ENCODE measurements at regions not wholly inside any gene's neighbourhood (a gene's known extent, or its start where the extent isn't known, plus 50 kb on each side); places are given as distances from the start of the nearest gene placed in this dataset.

DNA sequence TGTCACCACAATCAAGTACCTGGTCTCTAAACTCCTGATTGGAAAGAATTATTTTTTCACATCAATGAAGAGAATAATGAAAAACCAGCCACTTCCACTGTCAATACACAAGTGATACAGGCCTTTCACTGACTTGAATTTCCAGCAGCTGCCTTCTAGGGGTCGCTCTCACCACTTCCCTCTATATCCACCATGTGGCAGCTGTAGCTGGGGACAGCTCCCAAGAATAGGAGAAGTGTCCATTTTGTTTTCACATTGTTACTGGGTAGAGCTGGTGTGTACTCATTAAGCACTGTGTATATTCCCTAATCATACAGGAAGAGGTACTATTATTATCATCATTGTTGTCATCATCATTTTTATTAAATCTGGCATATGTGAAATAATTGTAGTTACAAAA, 438.4 kb upstream of the SPTLC3 start:
- H3K27me3 Mint-ChIP-seq (ENCODE audit: low read depth, unreplicated experiment) = no peaks in the 10 kb centered on the region

DNA sequence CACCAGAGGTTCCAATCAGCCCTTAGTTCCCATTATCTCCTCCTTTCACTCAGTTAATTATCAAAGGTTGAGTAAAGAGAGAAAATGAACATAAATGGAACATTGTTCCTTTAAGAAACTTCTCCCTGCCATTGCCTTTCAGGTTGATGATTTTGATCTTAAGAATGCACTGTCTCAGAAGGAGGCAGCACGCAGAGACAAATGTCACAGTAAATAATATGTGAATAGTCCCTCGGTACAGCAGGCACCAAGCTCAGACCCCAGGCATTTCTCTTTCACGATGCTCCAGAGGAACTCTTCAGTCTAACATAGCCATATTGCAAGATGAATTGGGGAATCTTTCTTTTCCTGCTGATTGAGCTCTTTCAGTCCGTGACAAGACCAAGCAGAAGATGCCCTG, 435.3 kb upstream of the SPTLC3 start:
- H4K20me1 ChIP-seq (ENCODE audit: insufficient read depth, low read length) = no peaks in the 10 kb centered on the region
- H3K27me3 Mint-ChIP-seq (ENCODE audit: low read depth, unreplicated experiment) = no peaks in the 10 kb centered on the region
- no peaks in the 10 kb centered on the region for H3K9me3 Mint-ChIP-seq (ENCODE audit: unreplicated experiment)
- no peak for DNase-seq (ENCODE audit: low read depth)
- no peak for TF ChIP-seq EZH2 (IDR thresholded peaks at IDR 0.05; ENCODE audit: insufficient read depth, low read length)
- TF ChIP-seq CTCF (IDR thresholded peaks at IDR 0.05; ENCODE audit: insufficient read depth, low read depth, low read length) = no peak
- H3K4me1 Mint-ChIP-seq (ENCODE audit: low read depth, unreplicated experiment) = peaks cover 21% of the 10 kb centered on the region
- no peak overlapping the region for H3K4me2 ChIP-seq (ENCODE audit: low read length)
- no peak overlapping the region for H3K4me3 Mint-ChIP-seq (ENCODE audit: unreplicated experiment)
- H2AFZ ChIP-seq (ENCODE audit: low read depth, low read length) = no peak overlapping the region
- no peaks in the 10 kb centered on the region for H3K36me3 ChIP-seq (ENCODE audit: insufficient read depth, low read length)
- no peaks in the 10 kb centered on the region for H3K79me2 ChIP-seq (ENCODE audit: insufficient read depth, low read length)
- no peak overlapping the region for H3K27ac Mint-ChIP-seq (ENCODE audit: unreplicated experiment)
- no peaks in the 10 kb centered on the region for H3K9me3 ChIP-seq (ENCODE audit: insufficient read depth, low read depth, low read length)
- no peak overlapping the region for H3K9ac ChIP-seq (ENCODE audit: low read length)
- no peaks in the 10 kb centered on the region for H3K27me3 ChIP-seq (ENCODE audit: insufficient read depth, low read length)
- H3K36me3 Mint-ChIP-seq (ENCODE audit: low read depth, unreplicated experiment) = no peaks in the 10 kb centered on the region
- no peak for FAIRE-seq
- no peaks in the 10 kb centered on the region for H3K4me1 ChIP-seq (ENCODE audit: insufficient read depth, low read length)
- no peak overlapping the region for H3K27ac ChIP-seq (ENCODE audit: low read depth, low read length)
- H3K4me3 ChIP-seq (ENCODE audit: insufficient read depth, low read depth, low read length) = no peak overlapping the region

More for the DNA sequence above, 438.4 kb upstream of the SPTLC3 start:
- no peaks in the 10 kb centered on the region for H4K20me1 ChIP-seq (ENCODE audit: insufficient read depth, low read length)
- no peaks in the 10 kb centered on the region for H3K36me3 ChIP-seq (ENCODE audit: insufficient read depth, low read length)
- no peaks in the 10 kb centered on the region for H3K9me3 ChIP-seq (ENCODE audit: insufficient read depth, low read depth, low read length)
- H3K4me2 ChIP-seq (ENCODE audit: low read length) = no peak overlapping the region
- H3K27me3 ChIP-seq (ENCODE audit: insufficient read depth, low read length) = no peaks in the 10 kb centered on the region
- no peaks in the 10 kb centered on the region for H3K79me2 ChIP-seq (ENCODE audit: insufficient read depth, low read length)
- H3K4me1 ChIP-seq (ENCODE audit: insufficient read depth, low read length) = no peaks in the 10 kb centered on the region
- Mint-ChIP-seq H3K36me3 (ENCODE audit: low read depth, unreplicated experiment) (no peaks in the 10 kb centered on the region), H3K4me3 (ENCODE audit: unreplicated experiment) (no peak overlapping the region), H3K4me1 (ENCODE audit: low read depth, unreplicated experiment) (peaks cover 14% of the 10 kb centered on the region), H3K27ac (ENCODE audit: unreplicated experiment) (no peak overlapping the region), H3K9me3 (ENCODE audit: unreplicated experiment) (no peaks in the 10 kb centered on the region)
- DNase-seq (ENCODE audit: low read depth) = no peak
- H3K27ac ChIP-seq (ENCODE audit: low read depth, low read length) = no peak overlapping the region
- TF ChIP-seq CTCF (IDR thresholded peaks at IDR 0.05; ENCODE audit: insufficient read depth, low read depth, low read length) = peak; percentile 7
- no peak for TF ChIP-seq EZH2 (IDR thresholded peaks at IDR 0.05; ENCODE audit: insufficient read depth, low read length)
- no peak overlapping the region for H3K4me3 ChIP-seq (ENCODE audit: insufficient read depth, low read depth, low read length)
- FAIRE-seq = no peak
- no peak overlapping the region for H3K9ac ChIP-seq (ENCODE audit: low read length)
- no peak overlapping the region for H2AFZ ChIP-seq (ENCODE audit: low read depth, low read length)

DNA sequence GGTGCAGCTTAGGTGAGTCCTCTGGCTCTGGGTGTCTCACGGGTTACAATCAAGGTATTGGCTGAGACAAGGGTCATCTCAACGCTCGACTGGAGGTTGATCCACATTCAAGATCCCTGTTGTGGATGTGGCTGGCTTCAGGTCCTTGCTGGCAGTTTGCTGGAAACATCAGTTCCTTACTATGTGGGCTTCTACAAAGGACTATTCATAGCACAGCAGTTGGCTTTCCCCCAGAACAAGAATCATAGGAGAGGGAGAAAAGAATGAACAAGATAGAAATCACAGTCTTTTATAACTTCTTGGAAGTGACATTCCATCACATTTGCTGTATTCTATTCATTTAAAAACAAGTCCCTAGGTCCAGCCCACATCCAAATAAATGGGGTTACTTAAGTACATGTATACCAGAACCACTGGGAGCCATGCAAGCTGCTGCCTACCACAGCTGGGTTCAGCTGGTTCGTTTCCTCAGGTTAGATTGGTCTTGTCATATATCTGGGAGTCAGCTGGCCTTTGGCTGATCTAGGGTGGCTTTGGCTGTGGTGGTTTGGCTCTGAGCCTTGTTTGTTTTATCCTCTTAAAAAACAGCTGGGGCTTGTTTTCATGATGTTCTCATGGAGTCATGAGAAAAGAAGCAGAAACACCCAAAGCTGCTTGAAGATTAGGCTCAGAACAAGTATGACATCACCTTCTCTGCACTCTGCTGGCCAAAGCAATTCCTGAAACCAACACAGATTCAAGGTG, 433.2 kb upstream of the SPTLC3 start:
- Mint-ChIP-seq H3K4me1 (ENCODE audit: low read depth, unreplicated experiment) (peaks cover 21% of the 10 kb centered on the region), H3K27me3 (ENCODE audit: low read depth, unreplicated experiment) (no peaks in the 10 kb centered on the region), H3K4me3 (ENCODE audit: unreplicated experiment) (no peak overlapping the region), H3K9me3 (ENCODE audit: unreplicated experiment) (no peaks in the 10 kb centered on the region), H3K36me3 (ENCODE audit: low read depth, unreplicated experiment) (no peaks in the 10 kb centered on the region), H3K27ac (ENCODE audit: unreplicated experiment) (no peak overlapping the region)
- Histone ChIP-seq H3K36me3 (ENCODE audit: insufficient read depth, low read length) (no peaks in the 10 kb centered on the region), H3K4me3 (ENCODE audit: insufficient read depth, low read depth, low read length) (no peak overlapping the region), H3K27me3 (ENCODE audit: insufficient read depth, low read length) (no peaks in the 10 kb centered on the region), H2AFZ (ENCODE audit: low read depth, low read length) (no peak overlapping the region), H3K27ac (ENCODE audit: low read depth, low read length) (no peak overlapping the region), H3K9me3 (ENCODE audit: insufficient read depth, low read depth, low read length) (no peaks in the 10 kb centered on the region), H3K9ac (ENCODE audit: low read length) (no peak overlapping the region), H3K4me2 (ENCODE audit: low read length) (no peak overlapping the region), H3K4me1 (ENCODE audit: insufficient read depth, low read length) (no peaks in the 10 kb centered on the region), H4K20me1 (ENCODE audit: insufficient read depth, low read length) (no peaks in the 10 kb centered on the region), H3K79me2 (ENCODE audit: insufficient read depth, low read length) (no peaks in the 10 kb centered on the region)
- DNase-seq (ENCODE audit: low read depth) (no peak), FAIRE-seq (no peak)
- TF ChIP-seq EZH2 (IDR thresholded peaks at IDR 0.05; ENCODE audit: insufficient read depth, low read length) (no peak), CTCF (IDR thresholded peaks at IDR 0.05; ENCODE audit: insufficient read depth, low read depth, low read length) (no peak)
